CD14-positive monocyte (primary cell): ENCODE measurements at regions not wholly inside any gene's neighbourhood (a gene's known extent, or its start where the extent isn't known, plus 50 kb on each side); places are given as distances from the start of the nearest gene placed in this dataset.

Experiments used
- DNase-seq, 3 donors: peaks; one replicate each; pipeline ENCODE4 v3.0.0-alpha.2; 2011 to 2022
- H2AFZ ChIP-seq: 2 replicates; pipeline ENCODE4 v1.6.0; 2012; ENCODE audit warnings: mild to moderate bottlenecking, low read depth, low read length, inconsistent platforms; ENCODE audit not compliant: insufficient read depth, poor library complexity, severe bottlenecking
- H3K27ac ChIP-seq, 2 donors: 1 replicate in 1 of 2; 2 replicates in 1 of 2; pipeline ENCODE4 v1.5.1; 2012 to 2013; ENCODE audit warnings: low read length in 2 of 2, control low read depth in 1 of 2, inconsistent platforms in 1 of 2, low read depth in 1 of 2, mild to moderate bottlenecking in 1 of 2
- H3K27me3 ChIP-seq, 2 donors: one replicate each; pipeline versions ENCODE4 v1.6.0 to v1.6.1; 2011 to 2013; ENCODE audit warnings: low read length in 2 of 2; ENCODE audit not compliant: control insufficient read depth in 2 of 2, insufficient read depth in 2 of 2
- H3K36me3 ChIP-seq, 2 donors: replicated peaks in 1 of 2; 1 replicate in 1 of 2; 2 replicates in 1 of 2; pipeline versions ENCODE4 v1.5.1 to v1.6.1; 2012 to 2013; ENCODE audit warnings: low read length in 2 of 2, control low read depth in 1 of 2, inconsistent platforms in 1 of 2, mild to moderate bottlenecking in 1 of 2; ENCODE audit not compliant: insufficient read depth in 2 of 2, control insufficient read depth in 1 of 2
- H3K4me1 ChIP-seq, 2 donors: 1 replicate in 1 of 2; 2 replicates in 1 of 2; pipeline versions ENCODE4 v1.5.1 to v1.6.1; 2012 to 2013; ENCODE audit warnings: low read length in 2 of 2, control low read depth in 1 of 2, inconsistent platforms in 1 of 2, mild to moderate bottlenecking in 1 of 2, moderate library complexity in 1 of 2; ENCODE audit not compliant: insufficient read depth in 2 of 2, control insufficient read depth in 1 of 2
- H3K4me2 ChIP-seq: replicated peaks from 2 replicates; pipeline ENCODE3; 2012; ENCODE audit warnings: low read length, moderate library complexity, mild to moderate bottlenecking; ENCODE audit not compliant: poor library complexity, severe bottlenecking; ENCODE audit errors: extremely low read depth
- H3K4me3 ChIP-seq, 3 experiments: fragments of 200-600 bp in 1 of 3; sonication (generic) in 1 of 3; replicated peaks in 1 of 3; 1 replicate in 2 of 3; 2 replicates in 1 of 3; pipeline ENCODE4 v1.5.1; 2011 to 2013; ENCODE audit warnings: low read length in 3 of 3, mild to moderate bottlenecking in 3 of 3, control low read depth in 2 of 3, low read depth in 2 of 3, inconsistent platforms in 1 of 3, moderate library complexity in 1 of 3
- H3K79me2 ChIP-seq: 2 replicates; pipeline ENCODE4 v1.6.0; 2012; ENCODE audit warnings: mild to moderate bottlenecking, control low read depth, inconsistent platforms, low read length, moderate library complexity; ENCODE audit not compliant: insufficient read depth
- H3K9ac ChIP-seq: 2 replicates; pipeline ENCODE4 v1.6.0; 2017; ENCODE audit warnings: low read length, mild to moderate bottlenecking; ENCODE audit not compliant: insufficient read depth, poor library complexity, severe bottlenecking
- H3K9me3 ChIP-seq, 2 donors: replicated peaks in 1 of 2; 1 replicate in 1 of 2; 2 replicates in 1 of 2; pipeline versions ENCODE4 v1.5.1 to v1.6.1; 2012 to 2013; ENCODE audit warnings: low read length in 2 of 2, control low read depth in 1 of 2; ENCODE audit not compliant: control insufficient read depth in 1 of 2, insufficient read depth in 1 of 2
- H4K20me1 ChIP-seq: 2 replicates; pipeline ENCODE4 v1.6.0; 2012; ENCODE audit warnings: mild to moderate bottlenecking, low read length, control low read depth, moderate library complexity; ENCODE audit not compliant: insufficient read depth
- H3K27ac Mint-ChIP-seq, 7 donors: one replicate each; pipeline ENCODE4 v1.8.0; 2020; ENCODE audit warnings: mild to moderate bottlenecking in 7 of 7, mixed read lengths in 7 of 7, moderate library complexity in 6 of 7, inconsistent platforms in 2 of 7
- H3K27me3 Mint-ChIP-seq, 3 donors: one replicate each; pipeline ENCODE4 v1.8.0; 2021 to 2022; ENCODE audit warnings: low read depth in 3 of 3, mild to moderate bottlenecking in 3 of 3, mixed read lengths in 3 of 3, moderate library complexity in 3 of 3, inconsistent platforms in 1 of 3
- H3K36me3 Mint-ChIP-seq, 2 donors: one replicate each; pipeline ENCODE4 v1.8.0; 2020; ENCODE audit warnings: mixed read lengths in 2 of 2, inconsistent platforms in 1 of 2, mild to moderate bottlenecking in 1 of 2
- H3K4me1 Mint-ChIP-seq: one replicate; pipeline ENCODE4 v1.8.0; 2020; ENCODE audit warnings: mild to moderate bottlenecking, mixed read lengths
- H3K4me3 Mint-ChIP-seq, 2 donors: one replicate each; pipeline ENCODE4 v1.8.0; 2020; ENCODE audit warnings: mild to moderate bottlenecking in 2 of 2, mixed read lengths in 2 of 2, moderate library complexity in 1 of 2
- H3K9me3 Mint-ChIP-seq, 7 donors: one replicate each; pipeline ENCODE4 v1.8.0; 2020 to 2022; ENCODE audit warnings: mixed read lengths in 7 of 7, mild to moderate bottlenecking in 6 of 7, moderate library complexity in 6 of 7, inconsistent platforms in 2 of 7
- CTCF ChIP-seq: fragments of 200-600 bp; IDR thresholded peaks from one replicate; pipeline ENCODE4 v1.8.0; 2022; ENCODE audit warnings: antibody characterized with exemption, mild to moderate bottlenecking
- WGBS: methylation state at CpG from one replicate; pipeline ENCODE4 v1.1.5; 2013; ENCODE audit warnings: missing lambda C conversion rate; ENCODE audit not compliant: insufficient coverage; 5-methylcytosine and 5-hydroxymethylcytosine counted together
- intact Hi-C, 2 donors: fragments of 100-400 bp; cut with micrococcal nuclease; formaldehyde crosslinking; loops; one replicate each; pipeline versions ENCODE4 v1.15.0 to v1.15.1; 2023

DNA sequence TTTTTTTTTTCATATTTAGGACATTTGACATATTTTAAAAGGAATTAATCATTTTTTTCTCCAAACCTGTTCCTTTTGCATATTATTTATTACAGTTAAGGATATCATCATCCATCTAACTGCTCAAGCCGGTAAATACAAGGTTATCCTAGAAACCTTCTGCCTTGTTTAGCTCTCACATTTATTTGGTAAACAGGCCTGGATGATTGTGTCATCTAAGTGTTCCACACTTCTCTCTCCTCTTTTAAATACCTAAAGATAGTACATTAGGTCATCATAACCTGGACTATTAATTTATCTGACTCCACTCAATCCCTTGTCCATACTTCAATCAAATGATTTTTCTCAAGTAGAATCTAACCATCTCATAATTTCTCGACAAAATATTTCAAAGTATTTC is 511.7 kb upstream of the KLHL1 start:
- intact Hi-C loops: no loop called here
- no peak overlapping the region for H3K27ac ChIP-seq
- no peak for DNase-seq
- Mint-ChIP-seq H3K9me3 (no peaks in the 10 kb centered on the region), H3K4me1 (no peaks in the 10 kb centered on the region), H3K27me3 (peaks cover 0 to 2% (median 2%) of the 10 kb centered on the region in 3 donors), H3K36me3 (no peaks in the 10 kb centered on the region), H3K4me3 (no peak overlapping the region), H3K27ac (no peak overlapping the region)
- no peaks in the 10 kb centered on the region for H3K79me2 ChIP-seq
- no peaks in the 10 kb centered on the region for H3K4me1 ChIP-seq
- H2AFZ ChIP-seq: no peak overlapping the region
- no peaks in the 10 kb centered on the region for H3K36me3 ChIP-seq
- no peaks in the 10 kb centered on the region for H4K20me1 ChIP-seq
- H3K4me3 ChIP-seq: no peak overlapping the region
- H3K9ac ChIP-seq: no peak overlapping the region
- 50% methylated on average over 1 of the region's 2 CpGs for WGBS
- no peak for TF ChIP-seq CTCF
- H3K27me3 ChIP-seq: no peaks in the 10 kb centered on the region
- no peaks in the 10 kb centered on the region for H3K9me3 ChIP-seq
- no peak overlapping the region for H3K4me2 ChIP-seq

GRCh38 chr13:70616847-70617246 is 508.6 kb upstream of the KLHL1 start:
- DNase-seq: no peak
- H3K9me3 ChIP-seq: no peaks in the 10 kb centered on the region
- Mint-ChIP-seq H3K36me3 (no peaks in the 10 kb centered on the region), H3K4me3 (no peak overlapping the region), H3K4me1 (no peaks in the 10 kb centered on the region), H3K27ac (no peak overlapping the region), H3K27me3 (peaks cover 0 to 2% (median 2%) of the 10 kb centered on the region in 3 donors), H3K9me3 (no peaks in the 10 kb centered on the region)
- WGBS: no CpG with 5 or more reads among the region's 3 CpGs
- no peaks in the 10 kb centered on the region for H3K27me3 ChIP-seq
- H3K36me3 ChIP-seq: no peaks in the 10 kb centered on the region
- H2AFZ ChIP-seq: no peak overlapping the region
- no peak for TF ChIP-seq CTCF
- H3K27ac ChIP-seq: no peak overlapping the region
- H4K20me1 ChIP-seq: no peaks in the 10 kb centered on the region
- no peak overlapping the region for H3K4me3 ChIP-seq
- intact Hi-C loops: no loop called here
- no peaks in the 10 kb centered on the region for H3K4me1 ChIP-seq
- H3K9ac ChIP-seq: no peak overlapping the region
- no peaks in the 10 kb centered on the region for H3K79me2 ChIP-seq
- no peak overlapping the region for H3K4me2 ChIP-seq
